Right lobe of liver (tissue), 6 donors: ENCODE measurements at regions not wholly inside any gene's neighbourhood (a gene's known extent, or its start where the extent isn't known, plus 50 kb on each side); places are given as distances from the start of the nearest gene placed in this dataset.
A peak's percentile ranks its signal among the peaks of the same experiment; 100 is the strongest.

Source experiments
- ATAC-seq, 4 donors: fragments of 200-7000 bp; cut with Tn5 transposase; one replicate each; pipeline ENCODE4 v1.9.1; 2020; ENCODE audit warnings: mild to moderate bottlenecking in 4 of 4, moderate library complexity in 4 of 4
- DNase-seq, 3 donors: peaks; one replicate each; pipeline ENCODE4 v3.0.0-alpha.2; 2020
- H3K27ac ChIP-seq, 3 donors: fragments of 200-600 bp; one replicate each; pipeline ENCODE4 v1.8.0; 2022
- H3K27me3 ChIP-seq, 2 donors: fragments of 200-600 bp; one replicate each; pipeline ENCODE4 v1.8.0; 2022
- H3K36me3 ChIP-seq, 4 donors: fragments of 200-600 bp; sonication (generic) in 1 of 4; one replicate each; pipeline versions ENCODE4 v1.5.1 to v1.8.0; 2017 to 2022; ENCODE audit warnings: control low read depth in 1 of 4
- H3K4me1 ChIP-seq, 4 donors: fragments of 200-600 bp; sonication (generic) in 1 of 4; one replicate each; pipeline versions ENCODE4 v1.5.1 to v1.8.0; 2017 to 2022; ENCODE audit warnings: control low read depth in 1 of 4
- H3K4me3 ChIP-seq, 3 donors: fragments of 200-600 bp; one replicate each; pipeline ENCODE4 v1.8.0; 2022
- H3K9me3 ChIP-seq, 4 donors: fragments of 200-600 bp; sonication (generic) in 1 of 4; one replicate each; pipeline versions ENCODE4 v1.5.1 to v1.8.0; 2017 to 2022; ENCODE audit warnings: control low read depth in 1 of 4
- CTCF ChIP-seq, 4 donors: fragments of 200-600 bp in 3 of 4; fragments of 450-650 bp in 1 of 4; IDR thresholded peaks; one replicate each; pipeline versions ENCODE4 v1.5.1 to v1.8.0; 2016 to 2022; ENCODE audit warnings: antibody characterized with exemption in 4 of 4, mild to moderate bottlenecking in 2 of 4
- POLR2A ChIP-seq: fragments of 450-650 bp; IDR thresholded peaks from one replicate; pipeline ENCODE4 v1.6.1; 2017; ENCODE audit warnings: antibody characterized with exemption, mild to moderate bottlenecking
- WGBS: methylation state at CpG from one replicate; pipeline ENCODE4 v1.1.6; 2018; ENCODE audit warnings: low coverage, low lambda C conversion rate; ENCODE audit not compliant: insufficient coverage; ENCODE audit errors: missing lambda C conversion rate; 5-methylcytosine and 5-hydroxymethylcytosine counted together
- intact Hi-C, 2 donors: fragments of 100-400 bp; cut with DNase I; formaldehyde crosslinking; loops; one replicate each; pipeline versions ENCODE4 v1.11.2 to v1.14.1; 2022
- donor health status: DM: no; HTN: yes; CAD: no.
- donor health status: DM: no; HTN: no; CAD: no.
- donor health status: DM: no; HTN: no; CAD: no.
- donor health status: DM: no; HTN: yes; CAD: no.
- donor health status: DM: no; HTN: yes; CAD: no.

GRCh38 chr3:43213631-43214030, 72.7 kb upstream of the SNRK start:
- Histone ChIP-seq H3K4me3 (no peak overlapping the region), H3K27ac (peak overlapping the region; percentile 13 to 58 (median 51)), H3K36me3 (no peaks in the 10 kb centered on the region), H3K9me3 (no peaks in the 10 kb centered on the region), H3K4me1 (peaks cover 0 to 35% (median 16%) of the 10 kb centered on the region in 4 donors), H3K27me3 (no peaks in the 10 kb centered on the region)
- intact Hi-C loops: no loop called here
- WGBS: 32% methylated on average over 1 of the region's 1 CpG
- DNase-seq: no peak
- TF ChIP-seq CTCF (IDR thresholded peaks at IDR 0.05) (no peak), POLR2A (no peak)
- ATAC-seq: peak; percentile 77 to 83 (median 79)

GRCh38 chr3:43212914-43213611, 73.3 kb upstream of the SNRK start:
- Histone ChIP-seq H3K27me3 (no peaks in the 10 kb centered on the region), H3K27ac (peak overlapping the region; percentile 13 to 58 (median 51)), H3K4me3 (no peak overlapping the region), H3K4me1 (peaks cover 0 to 36% (median 16%) of the 10 kb centered on the region in 4 donors), H3K9me3 (no peaks in the 10 kb centered on the region), H3K36me3 (no peaks in the 10 kb centered on the region)
- DNase-seq (no peak), ATAC-seq (peak in 2 of 4 donors; percentile 5 to 16)
- TF ChIP-seq CTCF (IDR thresholded peaks at IDR 0.05): no peak
- no peak for TF ChIP-seq POLR2A
- intact Hi-C loops: no loop called here
- WGBS: 66% methylated on average over 6 of the region's 8 CpGs

GRCh38 chr3:43211681-43212080, 74.7 kb upstream of the SNRK start:
- intact Hi-C loops: no loop called here
- Histone ChIP-seq H3K4me3 (no peak overlapping the region), H3K27me3 (no peaks in the 10 kb centered on the region), H3K9me3 (no peaks in the 10 kb centered on the region), H3K36me3 (no peaks in the 10 kb centered on the region), H3K4me1 (peaks cover 0 to 41% (median 16%) of the 10 kb centered on the region in 4 donors), H3K27ac (no peak overlapping the region)
- no peak for TF ChIP-seq POLR2A
- no peak for TF ChIP-seq CTCF (IDR thresholded peaks at IDR 0.05)
- DNase-seq (no peak), ATAC-seq (no peak)
- 98% methylated on average over 5 of the region's 5 CpGs for WGBS

- ATAC-seq (peak; percentile 27 to 63 (median 55)), DNase-seq (peak in 1 of 3 donors; percentile 61)
- Histone ChIP-seq H3K27me3 (no peaks in the 10 kb centered on the region), H3K4me1 (peaks cover 0 to 41% (median 16%) of the 10 kb centered on the region in 4 donors), H3K36me3 (no peaks in the 10 kb centered on the region), H3K27ac (peak overlapping the region in 1 of 3 donors; percentile 47), H3K9me3 (no peaks in the 10 kb centered on the region), H3K4me3 (no peak overlapping the region)
- 37% methylated on average over 8 of the region's 8 CpGs for WGBS
- intact Hi-C loops: no loop called here
- TF ChIP-seq POLR2A: no peak
- TF ChIP-seq CTCF (IDR thresholded peaks at IDR 0.05): no peak
Measured at GRCh38 chr3:43210049-43211027, 76.0 kb upstream of the SNRK start.
